GM12892 (cell line): ENCODE measurements at regions not wholly inside any gene's neighbourhood (a gene's known extent, or its start where the extent isn't known, plus 50 kb on each side); places are given as distances from the start of the nearest gene placed in this dataset.

Source experiments
- POLR2A ChIP-seq: IDR thresholded peaks from 2 replicates; pipeline ENCODE4 v1.6.1; 2011; ENCODE audit warnings: low read depth, low read length, control low read depth
- POLR2AphosphoS5 ChIP-seq: IDR thresholded peaks from 2 replicates; pipeline ENCODE4 v1.6.1; 2011; ENCODE audit warnings: low read depth, low read length, control low read depth
- TAF1 ChIP-seq: IDR thresholded peaks from 2 replicates; pipeline ENCODE4 v1.6.1; 2011; ENCODE audit warnings: low read depth, mild to moderate bottlenecking, control low read depth, low read length, borderline replicate concordance

GRCh38 chr20:26243731-26244130, 547.1 kb upstream of the ZNF337 start:
- TF ChIP-seq POLR2AphosphoS5 (no peak), POLR2A (no peak), TAF1 (no peak)
